Panc1 (cell line): ENCODE measurements at regions not wholly inside any gene's neighbourhood (a gene's known extent, or its start where the extent isn't known, plus 50 kb on each side); places are given as distances from the start of the nearest gene placed in this dataset.

Source experiments
- SIN3A ChIP-seq: IDR thresholded peaks from 2 replicates; pipeline ENCODE4 v1.6.1; 2012; ENCODE audit warnings: low read depth, mild to moderate bottlenecking, low read length, moderate library complexity, borderline replicate concordance; ENCODE audit not compliant: insufficient read depth
- TCF7L2 ChIP-seq: IDR thresholded peaks from 2 replicates; pipeline ENCODE4 v1.6.1; 2011; ENCODE audit warnings: mild to moderate bottlenecking, low read depth, low read length, inconsistent platforms
- TF ChIP-seq, protein P1 (sequence below): fragments of 450-650 bp; IDR thresholded peaks from 2 replicates; pipeline ENCODE4 v1.5.1; 2017; ENCODE audit warnings: mild to moderate bottlenecking

- TF ChIP-seq, protein P1, sequence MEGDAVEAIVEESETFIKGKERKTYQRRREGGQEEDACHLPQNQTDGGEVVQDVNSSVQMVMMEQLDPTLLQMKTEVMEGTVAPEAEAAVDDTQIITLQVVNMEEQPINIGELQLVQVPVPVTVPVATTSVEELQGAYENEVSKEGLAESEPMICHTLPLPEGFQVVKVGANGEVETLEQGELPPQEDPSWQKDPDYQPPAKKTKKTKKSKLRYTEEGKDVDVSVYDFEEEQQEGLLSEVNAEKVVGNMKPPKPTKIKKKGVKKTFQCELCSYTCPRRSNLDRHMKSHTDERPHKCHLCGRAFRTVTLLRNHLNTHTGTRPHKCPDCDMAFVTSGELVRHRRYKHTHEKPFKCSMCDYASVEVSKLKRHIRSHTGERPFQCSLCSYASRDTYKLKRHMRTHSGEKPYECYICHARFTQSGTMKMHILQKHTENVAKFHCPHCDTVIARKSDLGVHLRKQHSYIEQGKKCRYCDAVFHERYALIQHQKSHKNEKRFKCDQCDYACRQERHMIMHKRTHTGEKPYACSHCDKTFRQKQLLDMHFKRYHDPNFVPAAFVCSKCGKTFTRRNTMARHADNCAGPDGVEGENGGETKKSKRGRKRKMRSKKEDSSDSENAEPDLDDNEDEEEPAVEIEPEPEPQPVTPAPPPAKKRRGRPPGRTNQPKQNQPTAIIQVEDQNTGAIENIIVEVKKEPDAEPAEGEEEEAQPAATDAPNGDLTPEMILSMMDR = no peak
- TF ChIP-seq SIN3A (no peak), TCF7L2 (no peak)
These were observed 1557.9 kb downstream of the PLA2G4A start for GRCh38 chr1:188386666-188387065.
